ENCODE measurements at regions not wholly inside any gene's neighbourhood (a gene's known extent, or its start where the extent isn't known, plus 50 kb on each side); places are given as distances from the start of the nearest gene placed in this dataset.

- Histone ChIP-seq H3K4me3 (no peak overlapping the region), H3K9ac (ENCODE audit: low read depth in 2 of 2, low read length in 2 of 2) (no peak overlapping the region), H3K4me1 (no peaks in the 10 kb centered on the region), H3K9me3 (no peaks in the 10 kb centered on the region), H3K36me3 (no peaks in the 10 kb centered on the region), H3K27ac (no peak overlapping the region), H3K27me3 (no peaks in the 10 kb centered on the region)
- intact Hi-C loops (cut with DNase I): no loop called here
- no peak for TF ChIP-seq CTCF (IDR thresholded peaks at IDR 0.05)
- no peak for DNase-seq
These were observed 51.2 kb upstream of the ROCK1 start for GRCh38 chr18:21162786-21163185.

- Histone ChIP-seq H3K4me1 (no peaks in the 10 kb centered on the region), H3K27me3 (no peaks in the 10 kb centered on the region), H3K9ac (ENCODE audit: low read depth in 2 of 2, low read length in 2 of 2) (no peak overlapping the region), H3K4me3 (no peak overlapping the region), H3K9me3 (no peaks in the 10 kb centered on the region), H3K36me3 (no peaks in the 10 kb centered on the region), H3K27ac (peak overlapping the region; percentile 53)
- DNase-seq: no peak
- no peak for TF ChIP-seq CTCF (IDR thresholded peaks at IDR 0.05)
- intact Hi-C loops (cut with DNase I): no loop called here
These were observed 52.3 kb upstream of the ROCK1 start for GRCh38 chr18:21163647-21164547.

GRCh38 chr18:21164548-21165095 lies 53.0 kb upstream of the ROCK1 start:
- TF ChIP-seq CTCF (IDR thresholded peaks at IDR 0.05): no peak
- H3K4me3 ChIP-seq: no peak overlapping the region
- no peak for DNase-seq
- no peaks in the 10 kb centered on the region for H3K9me3 ChIP-seq
- no peak overlapping the region for H3K9ac ChIP-seq (ENCODE audit: low read depth in 2 of 2, low read length in 2 of 2)
- H3K27me3 ChIP-seq: no peaks in the 10 kb centered on the region
- H3K4me1 ChIP-seq: no peaks in the 10 kb centered on the region
- intact Hi-C loops (cut with DNase I): no loop called here
- H3K27ac ChIP-seq: peak overlapping the region; percentile 53
- no peaks in the 10 kb centered on the region for H3K36me3 ChIP-seq

- no peak overlapping the region for H3K4me3 ChIP-seq
- no peaks in the 10 kb centered on the region for H3K4me1 ChIP-seq
- peak; percentile 59 for DNase-seq
- H3K9ac ChIP-seq (ENCODE audit: low read depth in 2 of 2, low read length in 2 of 2): no peak overlapping the region
- H3K27me3 ChIP-seq: no peaks in the 10 kb centered on the region
- H3K9me3 ChIP-seq: no peaks in the 10 kb centered on the region
- TF ChIP-seq CTCF (IDR thresholded peaks at IDR 0.05): no peak
- H3K27ac ChIP-seq: no peak overlapping the region
- no peaks in the 10 kb centered on the region for H3K36me3 ChIP-seq
- intact Hi-C loops (cut with DNase I): no loop called here
These were observed 56.2 kb upstream of the ROCK1 start for GRCh38 chr18:21167641-21168377.

- Histone ChIP-seq H3K27me3 (no peaks in the 10 kb centered on the region), H3K4me1 (no peaks in the 10 kb centered on the region), H3K27ac (no peak overlapping the region), H3K36me3 (no peaks in the 10 kb centered on the region), H3K9me3 (no peaks in the 10 kb centered on the region), H3K4me3 (no peak overlapping the region), H3K9ac (ENCODE audit: low read depth in 2 of 2, low read length in 2 of 2) (no peak overlapping the region)
- intact Hi-C loops (cut with DNase I): no loop called here
- no peak for DNase-seq
- TF ChIP-seq CTCF (IDR thresholded peaks at IDR 0.05): no peak
These were observed 57.3 kb upstream of the ROCK1 start for GRCh38 chr18:21168880-21169279.
